NB4 (cell line): ENCODE measurements at regions not wholly inside any gene's neighbourhood (a gene's known extent, or its start where the extent isn't known, plus 50 kb on each side); places are given as distances from the start of the nearest gene placed in this dataset.

Experiments used
- DNase-seq: peaks from one replicate; pipeline ENCODE4 v3.0.0; 2010; ENCODE audit warnings: low read depth
- H3K4me3 ChIP-seq: one replicate; pipeline ENCODE4 v1.5.1; 2011; ENCODE audit warnings: mild to moderate bottlenecking, low read depth, low read length, moderate library complexity
- MYC ChIP-seq: IDR thresholded peaks from 2 replicates; pipeline ENCODE4 v1.6.1; 2011; ENCODE audit warnings: low read depth, low read length
- POLR2A ChIP-seq: IDR thresholded peaks from 2 replicates; pipeline ENCODE4 v1.6.1; 2011; ENCODE audit warnings: mild to moderate bottlenecking; ENCODE audit not compliant: insufficient read length; ENCODE audit errors: extremely low read depth
- TF ChIP-seq, protein P1 (sequence below): IDR thresholded peaks from one replicate; pipeline ENCODE4 v1.5.1; 2012; ENCODE audit warnings: low read depth, low read length
- TF ChIP-seq, protein P2 (sequence below): IDR thresholded peaks from 2 replicates; pipeline ENCODE4 v1.6.1; 2011; ENCODE audit warnings: low read depth, low read length

DNA sequence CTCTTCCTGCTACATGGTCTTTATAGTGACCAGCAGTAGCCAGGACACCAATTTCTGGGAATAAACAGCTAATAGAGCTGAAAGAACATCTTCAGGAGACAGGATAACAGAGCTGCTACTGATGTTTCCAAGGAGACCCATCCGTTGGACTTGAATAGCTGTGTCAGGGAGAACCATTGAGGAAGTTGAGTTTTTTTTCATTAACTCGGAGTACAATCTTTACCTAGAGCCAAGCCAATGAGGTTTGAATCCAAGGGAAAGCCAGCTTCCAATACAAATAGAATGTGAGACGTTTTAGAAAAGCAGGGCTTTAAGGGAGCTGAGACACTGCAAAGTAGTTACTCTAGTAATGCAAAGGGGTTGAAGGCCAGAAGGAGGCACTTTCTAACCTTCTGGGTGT is 136.1 kb upstream of the FRMD6 start:
- DNase-seq: no peak
- TF ChIP-seq, protein P1, sequence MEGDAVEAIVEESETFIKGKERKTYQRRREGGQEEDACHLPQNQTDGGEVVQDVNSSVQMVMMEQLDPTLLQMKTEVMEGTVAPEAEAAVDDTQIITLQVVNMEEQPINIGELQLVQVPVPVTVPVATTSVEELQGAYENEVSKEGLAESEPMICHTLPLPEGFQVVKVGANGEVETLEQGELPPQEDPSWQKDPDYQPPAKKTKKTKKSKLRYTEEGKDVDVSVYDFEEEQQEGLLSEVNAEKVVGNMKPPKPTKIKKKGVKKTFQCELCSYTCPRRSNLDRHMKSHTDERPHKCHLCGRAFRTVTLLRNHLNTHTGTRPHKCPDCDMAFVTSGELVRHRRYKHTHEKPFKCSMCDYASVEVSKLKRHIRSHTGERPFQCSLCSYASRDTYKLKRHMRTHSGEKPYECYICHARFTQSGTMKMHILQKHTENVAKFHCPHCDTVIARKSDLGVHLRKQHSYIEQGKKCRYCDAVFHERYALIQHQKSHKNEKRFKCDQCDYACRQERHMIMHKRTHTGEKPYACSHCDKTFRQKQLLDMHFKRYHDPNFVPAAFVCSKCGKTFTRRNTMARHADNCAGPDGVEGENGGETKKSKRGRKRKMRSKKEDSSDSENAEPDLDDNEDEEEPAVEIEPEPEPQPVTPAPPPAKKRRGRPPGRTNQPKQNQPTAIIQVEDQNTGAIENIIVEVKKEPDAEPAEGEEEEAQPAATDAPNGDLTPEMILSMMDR: no peak
- TF ChIP-seq, protein P2, sequence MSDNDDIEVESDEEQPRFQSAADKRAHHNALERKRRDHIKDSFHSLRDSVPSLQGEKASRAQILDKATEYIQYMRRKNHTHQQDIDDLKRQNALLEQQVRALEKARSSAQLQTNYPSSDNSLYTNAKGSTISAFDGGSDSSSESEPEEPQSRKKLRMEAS: no peak
- no peak for TF ChIP-seq MYC
- TF ChIP-seq POLR2A: no peak
- H3K4me3 ChIP-seq: no peak overlapping the region

DNA sequence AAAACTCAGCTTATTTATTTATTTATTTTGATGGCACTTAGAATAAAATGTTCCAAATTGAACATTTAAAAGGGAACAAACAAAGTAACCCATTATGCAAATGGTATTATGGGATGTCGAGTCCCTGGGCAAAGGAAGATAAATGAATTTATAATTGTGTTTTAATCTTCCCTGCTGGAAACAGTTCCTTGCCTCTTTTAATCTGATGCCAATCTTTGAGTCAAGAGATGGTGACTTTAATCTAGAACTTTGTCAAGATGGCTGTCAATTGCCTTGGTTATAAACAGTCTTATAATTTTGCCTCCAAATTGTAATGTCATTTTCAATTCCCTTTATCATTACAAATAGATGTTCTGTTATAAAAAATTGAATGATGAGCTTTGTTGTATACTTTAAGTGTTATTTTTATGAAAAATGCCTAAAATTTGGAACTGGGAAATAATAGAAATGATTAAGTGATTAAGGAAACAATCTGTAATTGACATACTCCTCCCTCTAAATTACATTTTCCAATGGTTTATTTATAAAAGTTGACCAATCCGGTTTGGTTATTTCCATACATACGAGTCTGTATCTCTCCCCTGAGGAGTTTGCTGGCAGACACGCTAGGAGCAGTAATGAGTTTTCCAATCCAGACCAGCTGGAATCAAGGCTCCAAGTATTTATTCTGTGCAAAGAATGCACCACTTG is 134.9 kb upstream of the FRMD6 start:
- H3K4me3 ChIP-seq: no peak overlapping the region
- no peak for DNase-seq
- TF ChIP-seq, protein P2: no peak
- no peak for TF ChIP-seq POLR2A
- TF ChIP-seq MYC: no peak
- TF ChIP-seq, protein P1: no peak

DNA sequence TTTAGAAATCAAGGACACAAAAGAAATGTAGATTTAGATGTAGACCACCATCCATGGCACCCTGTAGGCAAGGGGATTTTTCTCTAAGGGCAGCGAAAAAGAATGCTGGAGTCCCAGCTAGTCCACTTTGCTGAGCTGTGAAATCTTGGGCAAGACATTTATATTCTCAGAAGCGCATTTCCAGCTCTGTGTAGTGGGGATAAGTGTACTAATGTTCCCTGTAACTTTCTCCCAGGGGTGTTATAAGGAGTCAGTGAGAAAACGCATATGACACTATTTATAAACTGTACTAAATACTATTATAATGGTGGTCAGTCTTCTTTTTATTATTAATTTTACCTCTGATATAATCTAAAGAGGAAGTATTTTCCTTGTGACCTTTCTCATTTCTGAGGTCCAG is 133.4 kb upstream of the FRMD6 start:
- no peak overlapping the region for H3K4me3 ChIP-seq
- TF ChIP-seq, protein P2: no peak
- no peak for TF ChIP-seq POLR2A
- no peak for DNase-seq

DNA sequence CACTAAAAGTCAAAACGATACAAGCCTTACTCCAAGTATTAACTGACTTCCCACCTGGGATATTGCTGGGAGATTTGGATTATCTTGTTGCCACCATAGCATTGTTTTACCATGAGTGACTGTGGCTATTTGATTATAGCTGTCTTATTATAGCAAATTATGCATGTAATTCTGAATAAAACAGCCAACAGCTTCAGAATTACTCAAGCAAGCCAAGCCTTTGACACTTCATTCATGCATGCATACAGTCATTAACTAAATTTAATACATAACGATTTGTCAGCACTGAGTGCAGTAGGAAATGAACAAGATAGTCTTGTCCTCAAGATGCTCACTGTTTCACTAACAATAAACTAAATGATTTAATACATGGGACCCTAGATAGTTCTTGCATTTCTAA is 133.0 kb upstream of the FRMD6 start:
- DNase-seq: no peak
- TF ChIP-seq, protein P1: no peak
- TF ChIP-seq MYC: no peak
- TF ChIP-seq, protein P2: no peak
- no peak for TF ChIP-seq POLR2A
- no peak overlapping the region for H3K4me3 ChIP-seq

DNA sequence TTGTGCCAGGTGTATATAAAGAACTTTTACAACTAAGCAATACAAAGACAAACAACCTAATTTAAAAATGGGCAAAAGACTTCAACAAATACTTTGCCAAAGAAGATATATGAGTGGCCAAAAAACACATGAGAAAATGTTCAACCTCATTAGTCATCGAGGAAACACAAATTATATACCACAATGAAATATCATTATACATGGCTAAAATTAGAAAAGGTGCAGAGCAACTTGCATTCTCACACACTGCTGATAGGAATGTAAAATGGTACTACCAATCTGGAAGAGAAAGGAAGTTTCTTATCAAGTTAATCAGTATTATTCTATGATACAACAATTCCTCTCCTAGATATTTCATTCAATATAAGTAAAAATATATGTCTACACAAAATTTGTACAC is 131.6 kb upstream of the FRMD6 start:
- H3K4me3 ChIP-seq: no peak overlapping the region
- DNase-seq: no peak
- TF ChIP-seq MYC: no peak
- TF ChIP-seq, protein P1: no peak
- TF ChIP-seq, protein P2: no peak
- TF ChIP-seq POLR2A: no peak

DNA sequence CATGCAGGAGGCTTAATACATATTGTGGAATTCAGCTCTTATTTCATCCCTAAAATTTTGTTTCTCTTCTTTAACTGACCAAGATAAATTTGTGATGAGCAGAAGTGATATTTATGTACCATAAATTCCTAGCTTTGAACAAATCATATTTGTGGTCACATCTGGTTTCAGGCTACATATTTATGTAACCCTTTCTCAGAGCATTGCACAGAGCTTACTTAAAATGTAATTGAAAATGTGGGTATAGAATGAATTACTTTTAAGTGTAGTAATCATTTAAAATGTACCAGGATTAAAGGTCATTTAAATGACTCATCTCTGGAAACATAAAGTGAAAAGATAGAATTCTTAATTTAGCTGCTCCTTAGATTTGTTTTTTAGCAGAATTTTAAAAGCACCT is 129.9 kb upstream of the FRMD6 start:
- no peak overlapping the region for H3K4me3 ChIP-seq
- DNase-seq: no peak
- TF ChIP-seq POLR2A (no peak), MYC (no peak)
- TF ChIP-seq, protein P1: no peak
- TF ChIP-seq, protein P2: no peak
